ENCODE measurements at regions not wholly inside any gene's neighbourhood (a gene's known extent, or its start where the extent isn't known, plus 50 kb on each side); places are given as distances from the start of the nearest gene placed in this dataset.

GRCh38 chr13:106357198-106357597 is 178.3 kb downstream of the EFNB2 start:
- no peak for DNase-seq (ENCODE audit: low read depth)
- H3K4me3 ChIP-seq (ENCODE audit: low read depth, low read length) = no peak overlapping the region

DNA sequence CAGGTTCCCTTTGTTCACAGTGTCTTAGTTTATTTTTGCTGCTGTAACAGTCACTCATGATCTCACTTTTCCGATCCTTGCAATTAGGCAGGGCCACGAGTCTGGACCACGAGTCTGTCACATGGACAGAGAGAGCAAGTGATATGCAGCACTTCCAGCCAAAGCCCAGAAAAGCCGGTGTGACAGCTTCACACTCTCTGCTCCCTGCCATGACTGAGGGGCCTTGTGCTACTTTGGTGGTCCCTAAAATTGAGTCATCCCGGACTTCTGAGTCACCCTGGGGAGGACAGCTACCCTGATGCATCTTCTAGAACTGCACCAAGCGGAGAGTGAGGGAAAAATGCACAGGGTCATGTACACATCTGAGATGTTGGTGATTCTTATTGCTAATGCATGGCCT is 179.6 kb downstream of the EFNB2 start:
- DNase-seq (ENCODE audit: low read depth) = no peak

GRCh38 chr13:106354961-106355360 is 180.5 kb downstream of the EFNB2 start:
- DNase-seq (ENCODE audit: low read depth) = no peak
- H3K4me3 ChIP-seq (ENCODE audit: low read depth, low read length) = no peak overlapping the region

More for the DNA sequence above, 179.6 kb downstream of the EFNB2 start:
- H3K4me3 ChIP-seq (ENCODE audit: low read depth, low read length) = no peak overlapping the region

DNA sequence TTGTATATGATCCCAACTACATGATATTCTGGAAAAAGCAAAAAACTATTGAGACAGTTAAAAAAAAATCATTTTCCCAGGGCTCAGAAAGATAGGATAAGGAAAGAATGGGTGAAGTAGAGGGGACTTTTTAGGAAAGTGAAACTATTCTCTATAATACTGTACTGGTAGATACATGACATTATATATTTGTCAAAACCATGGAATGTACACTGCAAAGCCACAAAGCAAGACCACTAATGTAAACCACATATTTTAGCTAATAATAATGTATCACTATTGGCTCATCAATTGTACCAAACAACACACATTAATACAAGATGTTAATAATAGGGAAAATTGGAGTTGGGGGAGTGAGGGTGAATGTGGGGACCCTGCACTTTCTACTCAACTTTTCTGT is 182.6 kb downstream of the EFNB2 start:
- DNase-seq (ENCODE audit: low read depth) = no peak
- H3K4me3 ChIP-seq (ENCODE audit: low read depth, low read length) = no peak overlapping the region

GRCh38 chr13:106351251-106351650 is 184.2 kb downstream of the EFNB2 start:
- H3K4me3 ChIP-seq (ENCODE audit: low read depth, low read length) = no peak overlapping the region
- no peak for DNase-seq (ENCODE audit: low read depth)

DNA sequence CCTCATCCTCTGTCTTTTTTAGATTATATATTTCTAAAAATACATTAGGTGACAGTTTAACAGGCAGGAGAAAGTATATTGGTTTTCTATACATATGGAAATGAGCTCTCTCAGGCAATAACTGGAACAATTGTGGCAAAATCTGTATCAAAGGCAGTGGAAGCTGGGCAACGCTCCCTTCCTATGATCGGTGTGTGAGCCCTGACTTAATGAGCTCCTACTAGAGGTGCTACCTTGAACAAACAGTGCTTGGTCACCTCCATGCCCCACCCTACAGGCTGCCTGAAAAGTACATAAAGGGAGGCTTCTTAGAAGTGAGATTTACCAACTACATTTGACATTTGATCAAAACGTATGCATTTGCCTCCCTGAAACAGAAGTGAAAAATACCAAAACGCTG is 185.3 kb downstream of the EFNB2 start:
- DNase-seq (ENCODE audit: low read depth) = no peak
- H3K4me3 ChIP-seq (ENCODE audit: low read depth, low read length) = no peak overlapping the region

DNA sequence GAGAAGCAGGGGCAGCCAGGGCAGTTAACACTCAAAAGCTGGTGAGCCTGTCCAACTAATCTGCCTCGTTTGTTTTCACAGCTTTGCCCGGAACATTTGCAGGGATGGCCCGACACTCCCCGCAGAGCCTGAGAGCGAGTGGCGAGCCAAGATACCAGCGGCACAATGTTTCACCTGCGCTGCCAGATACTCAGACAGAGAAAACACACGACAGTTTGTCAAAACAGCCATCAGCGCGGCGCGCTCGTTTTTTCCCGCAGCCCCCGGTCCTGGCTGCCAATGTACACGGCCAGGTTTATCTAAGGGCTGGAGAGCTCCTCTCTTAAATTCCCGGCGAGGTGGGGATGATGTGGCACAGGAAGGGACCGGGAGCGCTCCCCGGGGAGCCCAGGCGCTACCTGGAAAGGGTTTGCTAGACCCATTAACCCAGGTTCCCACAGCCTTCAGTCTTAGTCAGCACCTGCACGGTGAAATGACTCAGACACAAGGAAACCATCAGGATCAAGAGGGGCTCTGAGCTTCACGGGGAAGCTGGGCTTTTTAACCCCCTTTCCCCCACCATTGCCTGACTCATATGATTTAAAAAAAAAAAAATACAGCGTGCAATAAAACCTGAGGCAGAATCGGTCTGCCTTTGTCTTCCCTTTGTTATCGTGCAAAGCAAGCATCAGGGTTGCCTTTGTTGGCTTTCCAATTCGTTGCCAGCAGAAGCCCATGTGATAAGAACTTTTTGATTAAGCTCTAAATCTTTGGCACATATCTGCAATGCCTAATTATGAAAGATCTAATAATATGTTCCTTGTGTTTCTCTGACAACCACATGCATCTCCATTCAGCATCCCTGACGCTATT is 186.2 kb downstream of the EFNB2 start:
- H3K4me3 ChIP-seq (ENCODE audit: low read depth, low read length) = peak overlapping the region; percentile 37
- DNase-seq (ENCODE audit: low read depth) = no peak

GRCh38 chr13:106348075-106348840 is 187.2 kb downstream of the EFNB2 start:
- no peak overlapping the region for H3K4me3 ChIP-seq (ENCODE audit: low read depth, low read length)
- no peak for DNase-seq (ENCODE audit: low read depth)

GRCh38 chr13:106344342-106344741 is 191.1 kb downstream of the EFNB2 start:
- DNase-seq (ENCODE audit: low read depth) = no peak
- H3K4me3 ChIP-seq (ENCODE audit: low read depth, low read length) = no peak overlapping the region

DNA sequence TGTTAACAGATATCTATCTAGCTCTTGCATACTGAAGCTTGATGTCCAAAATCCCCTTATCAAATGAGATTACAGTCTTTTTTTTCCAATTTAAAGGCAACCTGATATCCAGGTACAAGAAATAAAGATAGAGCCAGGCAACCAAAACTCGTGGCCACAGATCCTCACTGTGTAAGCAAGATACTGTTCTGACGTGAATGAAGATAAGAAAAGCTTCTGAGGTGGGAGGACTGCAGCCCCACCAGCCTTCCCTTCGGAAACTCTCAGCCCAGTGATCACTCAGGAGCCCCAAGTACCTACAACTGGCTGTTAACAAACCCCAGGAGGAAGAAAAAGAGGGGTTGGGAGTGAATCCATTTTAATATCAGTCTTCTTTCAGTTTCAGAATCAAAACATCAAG is 191.6 kb downstream of the EFNB2 start:
- H3K4me3 ChIP-seq (ENCODE audit: low read depth, low read length) = no peak overlapping the region

DNA sequence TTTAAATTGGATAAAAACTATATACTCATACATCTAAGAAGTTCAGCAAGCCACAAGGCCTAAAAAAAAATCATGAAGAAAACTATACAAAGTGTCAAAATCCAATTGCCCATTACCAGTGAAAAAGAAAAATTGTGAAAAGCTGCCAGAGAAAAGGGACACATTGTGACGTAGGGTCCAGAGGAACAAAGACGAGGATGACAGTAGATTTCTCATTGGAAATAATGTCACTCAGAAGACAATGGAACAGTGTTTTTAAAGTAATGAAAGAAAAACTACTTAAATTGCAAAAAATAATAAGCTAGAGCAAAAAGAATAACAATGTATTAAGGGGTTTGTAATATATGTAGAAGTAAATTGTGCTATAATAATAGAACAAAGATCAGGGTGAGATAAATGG is 195.2 kb downstream of the EFNB2 start:
- DNase-seq (ENCODE audit: low read depth) = no peak
- no peak overlapping the region for H3K4me3 ChIP-seq (ENCODE audit: low read depth, low read length)

More for the DNA sequence above, 191.6 kb downstream of the EFNB2 start:
- no peak for DNase-seq (ENCODE audit: low read depth)

DNA sequence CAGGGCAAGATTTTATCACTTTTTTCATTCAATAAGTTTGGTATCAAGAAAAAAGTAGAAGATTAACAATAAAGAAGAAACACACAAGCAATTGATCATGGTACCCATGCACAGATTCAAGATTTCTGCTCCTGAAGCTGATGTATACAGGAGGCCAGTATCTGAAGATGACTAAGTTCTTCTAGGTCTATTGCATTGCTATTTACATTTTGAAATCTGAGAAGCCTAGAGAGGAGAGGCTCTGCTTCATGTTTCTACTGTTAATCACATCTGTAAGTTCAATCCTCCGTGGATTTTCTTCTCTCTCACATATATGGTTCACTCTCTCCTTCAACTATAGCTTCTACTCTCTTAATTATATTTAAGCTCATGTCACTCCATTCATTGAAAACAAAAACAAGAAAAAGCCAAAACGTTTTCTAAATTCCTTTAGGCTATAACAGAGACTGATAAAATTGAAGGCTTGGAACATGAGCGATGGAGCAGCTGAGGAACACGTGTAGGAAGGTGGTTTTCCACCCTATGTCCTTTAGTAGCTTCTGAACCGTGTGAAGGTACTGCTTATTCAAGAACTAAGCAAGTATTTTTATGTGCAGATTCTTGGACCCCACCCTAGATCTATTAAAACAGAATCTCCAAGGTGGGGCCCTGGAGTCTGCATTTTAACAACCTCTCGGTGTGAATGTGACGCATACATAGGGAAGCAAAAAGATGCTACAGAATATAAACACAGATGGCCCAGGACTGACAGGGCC is 198.2 kb downstream of the EFNB2 start:
- H3K4me3 ChIP-seq (ENCODE audit: low read depth, low read length) = no peak overlapping the region
- DNase-seq (ENCODE audit: low read depth) = peak; percentile 10

- H3K4me3 ChIP-seq (ENCODE audit: low read depth, low read length) = no peak overlapping the region
- no peak for DNase-seq (ENCODE audit: low read depth)
These were observed 198.8 kb downstream of the EFNB2 start for GRCh38 chr13:106336668-106337067.

DNA sequence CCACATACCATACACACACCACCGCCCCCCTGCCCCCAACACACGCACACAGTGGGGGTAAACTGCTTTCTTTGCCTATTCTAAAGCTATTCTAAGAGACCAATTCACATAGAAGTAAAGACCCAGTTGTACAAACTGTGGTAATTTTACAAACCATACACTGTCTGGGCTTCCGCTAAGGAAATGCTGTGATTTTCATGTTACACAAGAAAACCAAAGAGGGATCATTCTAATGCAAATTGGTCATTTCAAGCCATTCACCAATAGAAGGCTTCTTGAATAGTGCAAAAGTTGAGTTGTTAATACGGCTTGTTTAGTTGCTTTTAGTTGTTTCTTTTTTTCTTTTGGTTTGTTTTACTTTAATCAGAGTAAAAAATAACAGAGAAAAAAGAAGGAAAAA is 202.8 kb downstream of the EFNB2 start:
- no peak for DNase-seq (ENCODE audit: low read depth)
- no peak overlapping the region for H3K4me3 ChIP-seq (ENCODE audit: low read depth, low read length)

DNA sequence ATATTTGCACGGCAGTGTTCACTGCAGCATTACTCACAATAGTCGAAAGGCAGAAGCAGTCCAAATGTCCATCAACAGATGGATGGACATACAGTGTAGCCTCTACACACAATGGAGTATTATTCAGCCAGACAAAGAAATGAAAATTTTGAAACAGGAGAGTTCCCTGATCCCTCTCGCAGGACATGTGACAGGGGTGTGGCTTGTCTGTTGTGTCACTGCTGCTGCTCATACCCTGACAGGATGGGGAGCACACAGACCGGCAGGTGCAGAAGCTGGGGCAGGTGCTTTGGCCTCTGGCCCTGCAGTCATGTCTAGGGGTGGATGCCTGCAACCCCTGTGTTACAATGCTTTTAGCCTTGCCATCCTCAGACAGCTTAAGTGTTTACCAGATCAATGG is 204.3 kb downstream of the EFNB2 start:
- DNase-seq (ENCODE audit: low read depth) = no peak

GRCh38 chr13:106329941-106330340 is 205.5 kb downstream of the EFNB2 start:
- no peak overlapping the region for H3K4me3 ChIP-seq (ENCODE audit: low read depth, low read length)
- no peak for DNase-seq (ENCODE audit: low read depth)

More for the DNA sequence above, 204.3 kb downstream of the EFNB2 start:
- no peak overlapping the region for H3K4me3 ChIP-seq (ENCODE audit: low read depth, low read length)

DNA sequence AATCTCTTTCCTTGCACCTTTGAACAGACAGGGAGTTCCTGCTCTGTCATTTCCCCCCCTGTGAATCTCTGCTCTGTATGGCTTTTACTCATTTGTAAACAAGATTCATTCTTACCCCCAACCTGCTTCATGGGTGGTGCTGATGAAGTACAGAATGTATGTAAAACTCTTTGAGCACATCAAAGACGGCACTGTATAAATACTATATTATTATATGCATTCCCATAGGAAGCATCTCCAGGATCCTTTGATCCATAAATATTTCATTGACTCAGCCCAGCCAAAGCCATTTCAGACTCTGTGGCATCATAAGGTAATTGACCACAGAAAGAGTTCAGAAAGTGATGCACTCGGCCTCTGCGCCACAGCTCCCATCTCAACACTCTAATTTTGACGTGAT is 208.7 kb downstream of the EFNB2 start:
- no peak for DNase-seq (ENCODE audit: low read depth)
- no peak overlapping the region for H3K4me3 ChIP-seq (ENCODE audit: low read depth, low read length)

DNA sequence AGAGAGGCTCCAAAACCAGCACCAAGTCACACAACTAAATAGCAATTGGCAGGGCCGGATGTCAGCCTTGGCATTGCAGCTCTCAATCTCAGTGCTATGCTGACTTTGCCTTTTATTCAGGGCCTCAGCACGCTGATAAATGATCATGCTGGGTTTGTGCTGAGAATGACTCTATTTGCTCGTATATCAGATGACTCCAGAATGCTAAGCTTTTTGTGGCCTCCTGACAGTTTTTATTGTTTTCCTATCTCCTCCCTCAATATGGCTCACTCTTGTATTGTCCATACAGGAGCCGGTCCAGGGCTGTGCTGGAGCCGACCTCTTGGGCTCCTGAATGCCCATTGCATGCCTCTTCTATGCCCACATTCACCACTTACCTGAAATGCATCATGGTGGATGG is 211.0 kb downstream of the EFNB2 start:
- H3K4me3 ChIP-seq (ENCODE audit: low read depth, low read length) = no peak overlapping the region
- no peak for DNase-seq (ENCODE audit: low read depth)

- DNase-seq (ENCODE audit: low read depth) = no peak
- no peak overlapping the region for H3K4me3 ChIP-seq (ENCODE audit: low read depth, low read length)
These were observed 212.8 kb downstream of the EFNB2 start for GRCh38 chr13:106322628-106323027.

GRCh38 chr13:106318941-106319411 is 216.5 kb downstream of the EFNB2 start:
- DNase-seq (ENCODE audit: low read depth) = peak; percentile 94
- H3K4me3 ChIP-seq (ENCODE audit: low read depth, low read length) = no peak overlapping the region

Measured in skeletal muscle cell (primary cell).